ENCODE measurements at regions not wholly inside any gene's neighbourhood (a gene's known extent, or its start where the extent isn't known, plus 50 kb on each side); places are given as distances from the start of the nearest gene placed in this dataset.
A peak's percentile ranks its signal among the peaks of the same experiment; 100 is the strongest.

GRCh38 chr4:126071346-126072333 is 756.9 kb downstream of the FAT4 start:
- no peak overlapping the region for H3K4me3 ChIP-seq (replicated peaks in 1 of 3; ENCODE audit: insufficient read depth in 1 of 3, low read depth in 1 of 3, low read length in 3 of 3)
- no TSS peak for BruUV-seq (replicated peaks)
- peak; percentile 38 for FAIRE-seq

GRCh38 chr4:126081336-126081735 is 766.6 kb downstream of the FAT4 start:
- Histone ChIP-seq H3K36me3 (ENCODE audit: control insufficient read depth in 2 of 2, extremely low read depth in 1 of 2, insufficient read depth in 2 of 2, low read length in 2 of 2) (no peaks in the 10 kb centered on the region), H2AFZ (ENCODE audit: low read depth, low read length) (no peak overlapping the region), H3K4me3 (replicated peaks in 1 of 3; ENCODE audit: insufficient read depth in 1 of 3, low read depth in 1 of 3, low read length in 3 of 3) (no peak overlapping the region), H3K9ac (replicated peaks; ENCODE audit: extremely low read depth, insufficient read depth, low read length) (no peak overlapping the region), H3K4me2 (ENCODE audit: insufficient read depth, low read length) (no peak overlapping the region), H3K79me2 (ENCODE audit: control insufficient read depth, insufficient read depth, low read length) (no peaks in the 10 kb centered on the region), H4K20me1 (replicated peaks; ENCODE audit: control insufficient read depth, extremely low read depth, insufficient read depth, low read length) (no peaks in the 10 kb centered on the region), H3K27me3 (ENCODE audit: control insufficient read depth in 2 of 2, insufficient read depth in 2 of 2, low read length in 2 of 2) (no peaks in the 10 kb centered on the region), H3K9me1 (replicated peaks; ENCODE audit: control insufficient read depth, extremely low read depth, insufficient read depth, low read length) (no peaks in the 10 kb centered on the region), H3K4me1 (ENCODE audit: control insufficient read depth, extremely low read depth, insufficient read depth, low read length) (no peaks in the 10 kb centered on the region), H3K27ac (ENCODE audit: insufficient read depth, low read depth, low read length) (no peak overlapping the region), H3K9me3 (replicated peaks; ENCODE audit: control insufficient read depth, insufficient read depth, low read length) (no peaks in the 10 kb centered on the region)
- POLR2A ChIA-PET = no interaction called here
- BruUV-seq (replicated peaks) = no TSS peak
- dilution Hi-C loops (cut with MboI; ENCODE audit: extremely low pct_ligation_motif_present, low sequenced_read_pairs) = no loop called here
- intact Hi-C loops (cut with micrococcal nuclease) = no loop called here
- FAIRE-seq (no peak), DNase-seq (ENCODE audit: low read depth, low spot score) (no peak)
- TF ChIP-seq POLR2AphosphoS5 (IDR thresholded peaks at IDR 0.05; ENCODE audit: insufficient read depth, low read depth, low read length) (no peak), POLR2A (IDR thresholded peaks at IDR 0.05; ENCODE audit: low read depth, low read length) (no peak), JUN (IDR thresholded peaks at IDR 0.05; ENCODE audit: borderline replicate concordance, insufficient read depth, insufficient read length, low read depth) (no peak), MYC (IDR thresholded peaks at IDR 0.05; ENCODE audit: low read depth, low read length) (no peak), FOS (IDR thresholded peaks at IDR 0.05; ENCODE audit: borderline replicate concordance, insufficient read depth, low read length) (no peak), CTCF (IDR thresholded peaks at IDR 0.05; ENCODE audit: extremely low read depth in 1 of 2, insufficient read depth in 1 of 2, low read depth in 1 of 2, low read length in 2 of 2) (no peak), EZH2 (IDR thresholded peaks at IDR 0.05; ENCODE audit: borderline replicate concordance, low read depth, low read length, severe bottlenecking) (no peak), GATA2 (IDR thresholded peaks at IDR 0.05; ENCODE audit: insufficient read depth, insufficient read length, low read depth, low read length) (no peak), MAX (IDR thresholded peaks at IDR 0.05; ENCODE audit: insufficient read depth, insufficient read length) (no peak)
- CTCF ChIA-PET = interaction anchor here (0.7 to 1.2 kb wide), 2 partner anchors 25 to 768 kb away, joined by 3 read pairs; no protein-coding TSS in a partner anchor

More at GRCh38 chr4:126071346-126072333, 756.9 kb downstream of the FAT4 start:
- no peaks in the 10 kb centered on the region for H3K27me3 ChIP-seq (ENCODE audit: control insufficient read depth in 2 of 2, insufficient read depth in 2 of 2, low read length in 2 of 2)
- no peak overlapping the region for H3K4me2 ChIP-seq (ENCODE audit: insufficient read depth, low read length)
- H3K9ac ChIP-seq (replicated peaks; ENCODE audit: extremely low read depth, insufficient read depth, low read length) = no peak overlapping the region
- no peak overlapping the region for H2AFZ ChIP-seq (ENCODE audit: low read depth, low read length)
- peaks cover 7% of the 10 kb centered on the region for H3K4me1 ChIP-seq (ENCODE audit: control insufficient read depth, extremely low read depth, insufficient read depth, low read length)
- no peaks in the 10 kb centered on the region for H4K20me1 ChIP-seq (replicated peaks; ENCODE audit: control insufficient read depth, extremely low read depth, insufficient read depth, low read length)
- intact Hi-C loops (cut with micrococcal nuclease) = no loop called here
- no peaks in the 10 kb centered on the region for H3K79me2 ChIP-seq (ENCODE audit: control insufficient read depth, insufficient read depth, low read length)
- H3K36me3 ChIP-seq (ENCODE audit: control insufficient read depth in 2 of 2, extremely low read depth in 1 of 2, insufficient read depth in 2 of 2, low read length in 2 of 2) = no peaks in the 10 kb centered on the region
- DNase-seq (ENCODE audit: low read depth, low spot score) = peak; percentile 94
- dilution Hi-C loops (cut with MboI; ENCODE audit: extremely low pct_ligation_motif_present, low sequenced_read_pairs) = no loop called here
- H3K9me3 ChIP-seq (replicated peaks; ENCODE audit: control insufficient read depth, insufficient read depth, low read length) = no peaks in the 10 kb centered on the region
- ChIA-PET POLR2A (no interaction called here), CTCF (interaction anchor here (0.8 to 1.2 kb wide), 2 partner anchors 15 to 26 kb away, joined by 3 read pairs; no protein-coding TSS in a partner anchor)
- no peaks in the 10 kb centered on the region for H3K9me1 ChIP-seq (replicated peaks; ENCODE audit: control insufficient read depth, extremely low read depth, insufficient read depth, low read length)
- TF ChIP-seq JUN (IDR thresholded peaks at IDR 0.05; ENCODE audit: borderline replicate concordance, insufficient read depth, insufficient read length, low read depth) = no peak
- TF ChIP-seq POLR2AphosphoS5 (IDR thresholded peaks at IDR 0.05; ENCODE audit: insufficient read depth, low read depth, low read length) = no peak
- TF ChIP-seq POLR2A (IDR thresholded peaks at IDR 0.05; ENCODE audit: low read depth, low read length) = no peak
- no peak overlapping the region for H3K27ac ChIP-seq (ENCODE audit: insufficient read depth, low read depth, low read length)
